NCI-H187 (cell line): ENCODE measurements at regions not wholly inside any gene's neighbourhood (a gene's known extent, or its start where the extent isn't known, plus 50 kb on each side); places are given as distances from the start of the nearest gene placed in this dataset.

Source experiments
- DNase-seq, 2 experiments: peaks; one replicate each; lab custom pipeline; 2025; lab: John Stamatoyannopoulos, UW

DNA sequence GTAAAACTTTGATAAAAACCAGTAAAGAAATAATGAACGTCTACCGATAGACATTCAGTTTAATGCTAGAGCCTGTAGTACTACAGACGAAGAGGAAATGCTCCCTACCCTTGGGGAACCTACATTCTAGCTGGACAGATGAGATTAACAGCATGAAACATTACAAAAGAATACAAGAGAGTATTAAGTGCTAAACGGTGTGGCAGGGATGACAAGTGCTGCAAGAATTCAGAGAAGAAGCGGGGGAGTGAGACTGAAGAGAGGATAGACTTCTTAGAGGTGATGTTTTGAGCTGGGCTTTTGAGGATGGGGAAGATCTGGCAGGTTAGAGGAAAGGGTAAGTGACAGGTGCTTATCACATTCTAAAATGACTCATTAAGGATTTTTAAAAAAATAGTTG is 52.6 kb upstream of the ESX1 start:
- DNase-seq, result no peak

DNA sequence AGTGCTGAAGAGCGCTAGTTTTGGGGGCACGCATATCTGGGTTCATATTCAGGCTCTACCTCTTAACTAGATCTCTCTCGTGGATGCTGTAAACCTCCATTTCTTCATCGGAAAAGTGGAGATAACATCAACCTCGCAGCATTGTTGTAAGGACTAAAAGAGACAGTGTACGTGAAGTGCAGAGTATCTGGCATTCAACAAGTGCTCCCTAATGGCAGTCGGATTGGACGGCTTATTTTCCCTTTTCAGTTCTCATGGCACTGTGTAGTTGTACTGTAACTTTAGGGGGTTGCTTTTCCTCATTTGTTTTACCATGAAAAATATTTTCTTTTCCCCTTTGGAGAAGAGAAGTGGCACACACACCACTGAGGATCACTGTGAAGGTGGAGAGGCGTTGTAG is 51.4 kb upstream of the ESX1 start:
- no peak for DNase-seq
